ENCODE measurements at regions not wholly inside any gene's neighbourhood (a gene's known extent, or its start where the extent isn't known, plus 50 kb on each side); places are given as distances from the start of the nearest gene placed in this dataset.

GRCh38 chr18:57915865-57916582 is 112.9 kb upstream of the ATP8B1 start:
- Histone ChIP-seq H3K4me1 (ENCODE audit: control insufficient read depth in 4 of 4, insufficient read depth in 4 of 4, low read length in 3 of 4) (no peaks in the 10 kb centered on the region), H3K36me3 (ENCODE audit: control insufficient read depth in 4 of 4, insufficient read depth in 3 of 4, low read depth in 1 of 4, low read length in 3 of 4) (no peaks in the 10 kb centered on the region), H3K4me3 (ENCODE audit: low read depth in 1 of 3, low read length in 3 of 3) (no peak overlapping the region), H3K27me3 (ENCODE audit: control insufficient read depth in 4 of 4, insufficient read depth in 4 of 4, low read length in 3 of 4) (no peaks in the 10 kb centered on the region), H3K9me3 (ENCODE audit: control insufficient read depth in 4 of 4, low read length in 3 of 4) (no peaks in the 10 kb centered on the region), H3K27ac (ENCODE audit: low read depth in 1 of 2, low read length in 2 of 2) (no peak overlapping the region), H3K9ac (ENCODE audit: low read depth in 1 of 2, low read length in 2 of 2) (no peak overlapping the region)
- no peak for TF ChIP-seq SP1 (IDR thresholded peaks at IDR 0.05)
- TF ChIP-seq REST (IDR thresholded peaks at IDR 0.05) = no peak
- no peak for TF ChIP-seq RXRA (IDR thresholded peaks at IDR 0.05)
- no peak for TF ChIP-seq TAF1 (conservative IDR thresholded peaks at IDR 0.05)
- TF ChIP-seq CTCF (IDR thresholded peaks at IDR 0.05; ENCODE audit: low read depth, low read length, missing input control) = no peak
- no peak for TF ChIP-seq HNF4G (IDR thresholded peaks at IDR 0.05)
- no peak for TF ChIP-seq HNF4A (conservative IDR thresholded peaks at IDR 0.05)
- no peak for TF ChIP-seq GABPA (IDR thresholded peaks at IDR 0.05 in 1 of 2, conservative IDR thresholded peaks at IDR 0.05 in 1 of 2)
- no peak for TF ChIP-seq ATF3 (IDR thresholded peaks at IDR 0.05)
- TF ChIP-seq MAX (IDR thresholded peaks at IDR 0.05) = no peak
- TF ChIP-seq YY1 (IDR thresholded peaks at IDR 0.05) = no peak
- TF ChIP-seq FOXA2 (IDR thresholded peaks at IDR 0.05) = no peak
- TF ChIP-seq JUND (IDR thresholded peaks at IDR 0.05) = no peak
- TF ChIP-seq RAD21 (IDR thresholded peaks at IDR 0.05) = no peak
- no peak for TF ChIP-seq FOXA1 (IDR thresholded peaks at IDR 0.05)
- no peak for TF ChIP-seq NR2F2 (IDR thresholded peaks at IDR 0.05)
- TF ChIP-seq ZBTB33 (IDR thresholded peaks at IDR 0.05) = no peak
- no peak for TF ChIP-seq EGR1 (IDR thresholded peaks at IDR 0.05; ENCODE audit: low read depth in 2 of 2)
- WGBS = 67% methylated on average over 5 of the region's 5 CpGs
- no peak for DNase-seq (ENCODE audit: low spot score)

Data from liver (tissue), 8 donors.